GM23338 (cell line): ENCODE measurements at regions not wholly inside any gene's neighbourhood (a gene's known extent, or its start where the extent isn't known, plus 50 kb on each side); places are given as distances from the start of the nearest gene placed in this dataset.

ENCODE experiments used
- CREB1 ChIP-seq: fragments of 250-450 bp; sonication (Bioruptor Pico); IDR thresholded peaks from 2 replicates; pipeline ENCODE4 v1.5.0; 2020; ENCODE audit warnings: low read depth, mild to moderate bottlenecking, moderate library complexity
- EZH2 ChIP-seq: fragments of 200-600 bp; sonication (generic); IDR thresholded peaks from one replicate; pipeline ENCODE4 v1.8.0; 2017; ENCODE audit warnings: antibody characterized with exemption, mild to moderate bottlenecking, low read depth; ENCODE audit not compliant: unreplicated experiment
- EZH2phosphoT487 ChIP-seq: fragments of 200-600 bp; sonication (generic); IDR thresholded peaks from one replicate; pipeline ENCODE4 v1.8.1; 2018; ENCODE audit warnings: antibody characterized with exemption; ENCODE audit not compliant: unreplicated experiment
- NANOG ChIP-seq: IDR thresholded peaks from 2 replicates; pipeline ENCODE4 v1.6.1; 2016; ENCODE audit warnings: antibody characterized with exemption, borderline replicate concordance
- POLR2AphosphoS5 ChIP-seq: IDR thresholded peaks from 2 replicates; pipeline ENCODE4 v1.6.1; 2016; ENCODE audit warnings: antibody characterized with exemption, low read depth
- STAT1 ChIP-seq: IDR thresholded peaks from one replicate; pipeline ENCODE4 v1.6.1; 2016; ENCODE audit warnings: antibody characterized with exemption; ENCODE audit not compliant: unreplicated experiment
- ZNF331 ChIP-seq: fragments of 250-450 bp; sonication (Bioruptor Pico); IDR thresholded peaks from 2 replicates; pipeline ENCODE4 v1.5.0; 2020; ENCODE audit warnings: low read depth, mild to moderate bottlenecking, moderate library complexity
- TF ChIP-seq, protein P1 (sequence below), 2 experiments: fragments of 200-600 bp in 1 of 2; sonication (generic) in 1 of 2; conservative IDR thresholded peaks; 2 replicates each; pipeline versions ENCODE4 v1.5.1 to v1.6.1; 2016 to 2017; ENCODE audit warnings: antibody characterized with exemption in 2 of 2, low read depth in 2 of 2, mild to moderate bottlenecking in 2 of 2, moderate library complexity in 1 of 2
- TF ChIP-seq, protein P2 (sequence below): IDR thresholded peaks from one replicate; pipeline ENCODE4 v1.6.1; 2018; ENCODE audit warnings: antibody characterized with exemption; ENCODE audit not compliant: unreplicated experiment

DNA sequence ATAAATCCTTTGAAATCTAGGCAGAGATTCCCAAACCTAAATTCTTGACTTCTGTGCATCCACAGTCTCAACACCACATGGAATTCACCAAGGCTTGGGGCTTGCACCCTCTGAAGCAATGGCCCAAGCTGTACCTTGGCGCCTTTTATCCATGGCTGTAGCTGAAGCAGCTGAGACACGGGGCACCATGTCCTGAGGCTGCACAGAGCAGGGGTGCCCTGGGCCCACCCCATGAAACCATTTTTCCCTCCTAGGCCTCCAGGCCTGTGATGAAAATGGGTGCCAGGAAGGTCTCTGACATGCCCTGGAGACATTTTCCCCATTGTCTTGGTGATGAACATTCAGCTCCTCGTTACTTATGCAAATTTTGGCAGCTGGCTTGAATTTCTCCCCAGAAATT lies 158.6 kb upstream of the NUDT12 start:
- TF ChIP-seq, protein P1, sequence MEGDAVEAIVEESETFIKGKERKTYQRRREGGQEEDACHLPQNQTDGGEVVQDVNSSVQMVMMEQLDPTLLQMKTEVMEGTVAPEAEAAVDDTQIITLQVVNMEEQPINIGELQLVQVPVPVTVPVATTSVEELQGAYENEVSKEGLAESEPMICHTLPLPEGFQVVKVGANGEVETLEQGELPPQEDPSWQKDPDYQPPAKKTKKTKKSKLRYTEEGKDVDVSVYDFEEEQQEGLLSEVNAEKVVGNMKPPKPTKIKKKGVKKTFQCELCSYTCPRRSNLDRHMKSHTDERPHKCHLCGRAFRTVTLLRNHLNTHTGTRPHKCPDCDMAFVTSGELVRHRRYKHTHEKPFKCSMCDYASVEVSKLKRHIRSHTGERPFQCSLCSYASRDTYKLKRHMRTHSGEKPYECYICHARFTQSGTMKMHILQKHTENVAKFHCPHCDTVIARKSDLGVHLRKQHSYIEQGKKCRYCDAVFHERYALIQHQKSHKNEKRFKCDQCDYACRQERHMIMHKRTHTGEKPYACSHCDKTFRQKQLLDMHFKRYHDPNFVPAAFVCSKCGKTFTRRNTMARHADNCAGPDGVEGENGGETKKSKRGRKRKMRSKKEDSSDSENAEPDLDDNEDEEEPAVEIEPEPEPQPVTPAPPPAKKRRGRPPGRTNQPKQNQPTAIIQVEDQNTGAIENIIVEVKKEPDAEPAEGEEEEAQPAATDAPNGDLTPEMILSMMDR (conservative IDR thresholded peaks at IDR 0.05; ENCODE audit: low read depth in 2 of 2): no peak
- TF ChIP-seq EZH2phosphoT487: no peak
- no peak for TF ChIP-seq EZH2
- no peak for TF ChIP-seq POLR2AphosphoS5
- TF ChIP-seq CREB1 (CRISPR knock-in tag): no peak
- no peak for TF ChIP-seq NANOG
- TF ChIP-seq STAT1: no peak
- TF ChIP-seq, protein P2, sequence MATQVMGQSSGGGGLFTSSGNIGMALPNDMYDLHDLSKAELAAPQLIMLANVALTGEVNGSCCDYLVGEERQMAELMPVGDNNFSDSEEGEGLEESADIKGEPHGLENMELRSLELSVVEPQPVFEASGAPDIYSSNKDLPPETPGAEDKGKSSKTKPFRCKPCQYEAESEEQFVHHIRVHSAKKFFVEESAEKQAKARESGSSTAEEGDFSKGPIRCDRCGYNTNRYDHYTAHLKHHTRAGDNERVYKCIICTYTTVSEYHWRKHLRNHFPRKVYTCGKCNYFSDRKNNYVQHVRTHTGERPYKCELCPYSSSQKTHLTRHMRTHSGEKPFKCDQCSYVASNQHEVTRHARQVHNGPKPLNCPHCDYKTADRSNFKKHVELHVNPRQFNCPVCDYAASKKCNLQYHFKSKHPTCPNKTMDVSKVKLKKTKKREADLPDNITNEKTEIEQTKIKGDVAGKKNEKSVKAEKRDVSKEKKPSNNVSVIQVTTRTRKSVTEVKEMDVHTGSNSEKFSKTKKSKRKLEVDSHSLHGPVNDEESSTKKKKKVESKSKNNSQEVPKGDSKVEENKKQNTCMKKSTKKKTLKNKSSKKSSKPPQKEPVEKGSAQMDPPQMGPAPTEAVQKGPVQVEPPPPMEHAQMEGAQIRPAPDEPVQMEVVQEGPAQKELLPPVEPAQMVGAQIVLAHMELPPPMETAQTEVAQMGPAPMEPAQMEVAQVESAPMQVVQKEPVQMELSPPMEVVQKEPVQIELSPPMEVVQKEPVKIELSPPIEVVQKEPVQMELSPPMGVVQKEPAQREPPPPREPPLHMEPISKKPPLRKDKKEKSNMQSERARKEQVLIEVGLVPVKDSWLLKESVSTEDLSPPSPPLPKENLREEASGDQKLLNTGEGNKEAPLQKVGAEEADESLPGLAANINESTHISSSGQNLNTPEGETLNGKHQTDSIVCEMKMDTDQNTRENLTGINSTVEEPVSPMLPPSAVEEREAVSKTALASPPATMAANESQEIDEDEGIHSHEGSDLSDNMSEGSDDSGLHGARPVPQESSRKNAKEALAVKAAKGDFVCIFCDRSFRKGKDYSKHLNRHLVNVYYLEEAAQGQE: no peak
- TF ChIP-seq ZNF331 (CRISPR knock-in tag): no peak
